Brain microvascular endothelial cell (primary cell): ENCODE measurements at regions not wholly inside any gene's neighbourhood (a gene's known extent, or its start where the extent isn't known, plus 50 kb on each side); places are given as distances from the start of the nearest gene placed in this dataset.

Source experiments
- DNase-seq: peaks from one replicate; pipeline ENCODE4 v3.0.0-alpha.2; 2020
- H3K27ac ChIP-seq: fragments of 250-450 bp; sonication (Bioruptor Pico); 2 replicates; pipeline ENCODE4 v1.5.1; 2020; ENCODE audit warnings: mild to moderate bottlenecking, moderate library complexity
- H3K27me3 ChIP-seq: fragments of 250-450 bp; sonication (Bioruptor Pico); replicated peaks from 2 replicates; pipeline ENCODE4 v1.5.1; 2020; ENCODE audit warnings: mild to moderate bottlenecking
- H3K36me3 ChIP-seq: fragments of 250-450 bp; sonication (Bioruptor Pico); replicated peaks from 2 replicates; pipeline ENCODE4 v1.5.1; 2020; ENCODE audit warnings: mild to moderate bottlenecking
- H3K4me3 ChIP-seq: 2 replicates; pipeline ENCODE4 v1.5.1; 2011; ENCODE audit warnings: low read depth, mild to moderate bottlenecking, control low read depth, low read length, moderate library complexity
- in situ Hi-C: cut with HindIII; loops from 2 replicates; pipeline ENCODE4 v1.10.0; 2017; ENCODE audit warnings: low sequenced_read_pairs, low pct_ligation_motif_present
- TF ChIP-seq, protein P1 (sequence below): IDR thresholded peaks from 2 replicates; pipeline ENCODE4 v1.5.1; 2011; ENCODE audit warnings: low read depth, mild to moderate bottlenecking, moderate library complexity, low read length, control low read depth, inconsistent platforms; ENCODE audit errors: missing control alignments

DNA sequence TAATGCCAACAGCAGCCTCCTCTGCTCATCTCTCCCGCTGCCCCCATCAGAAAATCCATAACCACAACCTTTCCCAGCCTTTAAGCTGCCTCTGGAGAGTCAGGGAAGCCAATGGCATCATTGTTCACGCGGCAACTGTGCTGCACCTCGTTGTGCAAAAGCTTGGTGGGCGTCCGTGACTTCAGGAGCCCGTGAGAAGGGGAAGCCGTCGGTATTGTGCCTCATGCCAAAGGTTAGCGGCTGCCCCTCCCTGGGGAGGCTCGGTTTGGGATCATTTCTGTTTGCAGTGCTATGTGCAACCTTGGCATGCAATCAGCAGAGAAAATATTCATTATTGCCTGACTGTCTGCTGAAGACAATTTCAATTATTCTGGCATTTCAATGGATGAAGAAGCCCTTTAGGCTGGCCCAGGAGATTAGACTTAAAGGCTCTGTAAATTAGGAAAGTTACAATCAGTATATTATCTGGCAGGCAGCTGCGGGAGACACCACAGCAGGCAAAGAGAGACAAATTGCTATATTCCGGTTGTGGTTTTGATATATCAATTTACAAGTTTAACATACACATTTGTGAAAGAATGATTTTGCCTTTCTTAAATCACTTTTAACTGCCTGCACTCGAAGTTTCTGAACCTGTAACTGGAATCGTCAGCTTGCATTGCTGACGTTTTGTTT is 244.5 kb downstream of the GATA3 start:
- H3K27ac ChIP-seq = no peak overlapping the region
- no peaks in the 10 kb centered on the region for H3K36me3 ChIP-seq
- no peak for DNase-seq
- TF ChIP-seq, protein P1, sequence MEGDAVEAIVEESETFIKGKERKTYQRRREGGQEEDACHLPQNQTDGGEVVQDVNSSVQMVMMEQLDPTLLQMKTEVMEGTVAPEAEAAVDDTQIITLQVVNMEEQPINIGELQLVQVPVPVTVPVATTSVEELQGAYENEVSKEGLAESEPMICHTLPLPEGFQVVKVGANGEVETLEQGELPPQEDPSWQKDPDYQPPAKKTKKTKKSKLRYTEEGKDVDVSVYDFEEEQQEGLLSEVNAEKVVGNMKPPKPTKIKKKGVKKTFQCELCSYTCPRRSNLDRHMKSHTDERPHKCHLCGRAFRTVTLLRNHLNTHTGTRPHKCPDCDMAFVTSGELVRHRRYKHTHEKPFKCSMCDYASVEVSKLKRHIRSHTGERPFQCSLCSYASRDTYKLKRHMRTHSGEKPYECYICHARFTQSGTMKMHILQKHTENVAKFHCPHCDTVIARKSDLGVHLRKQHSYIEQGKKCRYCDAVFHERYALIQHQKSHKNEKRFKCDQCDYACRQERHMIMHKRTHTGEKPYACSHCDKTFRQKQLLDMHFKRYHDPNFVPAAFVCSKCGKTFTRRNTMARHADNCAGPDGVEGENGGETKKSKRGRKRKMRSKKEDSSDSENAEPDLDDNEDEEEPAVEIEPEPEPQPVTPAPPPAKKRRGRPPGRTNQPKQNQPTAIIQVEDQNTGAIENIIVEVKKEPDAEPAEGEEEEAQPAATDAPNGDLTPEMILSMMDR = no peak
- in situ Hi-C loops = no loop called here
- H3K27me3 ChIP-seq = no peaks in the 10 kb centered on the region
- H3K4me3 ChIP-seq = no peak overlapping the region

DNA sequence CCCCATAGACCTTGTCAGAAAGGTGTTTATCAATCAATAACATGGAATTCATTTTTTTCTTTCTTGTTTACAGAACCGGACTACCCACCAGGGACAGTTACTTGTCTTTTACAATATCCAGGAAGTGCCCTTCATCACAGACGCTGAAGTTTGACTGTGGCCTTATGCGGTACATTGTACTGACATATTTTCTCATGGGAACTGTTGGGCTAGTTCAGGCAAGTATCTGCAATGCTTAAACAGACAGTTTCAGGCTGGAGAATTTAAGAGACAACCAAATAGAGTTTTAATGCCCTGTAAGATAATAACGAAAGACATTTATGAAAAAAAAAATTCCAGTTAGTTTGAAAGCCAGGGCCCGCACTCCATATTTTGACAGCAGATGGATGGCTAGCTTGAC is 246.4 kb downstream of the GATA3 start:
- Histone ChIP-seq H3K27me3 (no peaks in the 10 kb centered on the region), H3K27ac (no peak overlapping the region), H3K4me3 (no peak overlapping the region), H3K36me3 (no peaks in the 10 kb centered on the region)
- in situ Hi-C loops = no loop called here
- TF ChIP-seq, protein P1 = no peak
- no peak for DNase-seq

DNA sequence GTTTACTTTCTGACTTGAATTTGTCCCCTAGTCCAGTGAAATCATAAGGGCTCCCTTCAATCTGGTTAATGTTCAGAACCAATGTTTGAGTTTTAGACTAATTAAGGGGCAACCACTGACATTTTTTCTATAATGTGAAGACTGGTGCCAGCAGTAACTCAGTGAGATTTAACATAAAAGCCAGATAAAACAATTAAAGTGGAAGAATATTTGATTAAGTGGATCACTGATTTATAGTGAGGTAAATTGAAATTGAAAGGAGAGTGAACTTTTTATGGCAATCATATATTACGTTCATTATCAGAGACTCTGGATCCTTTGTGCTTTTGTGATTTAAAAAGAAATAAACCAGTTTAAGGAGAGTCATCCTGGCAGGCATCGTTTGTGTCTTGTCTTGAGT is 246.8 kb downstream of the GATA3 start:
- Histone ChIP-seq H3K4me3 (no peak overlapping the region), H3K27ac (no peak overlapping the region), H3K27me3 (no peaks in the 10 kb centered on the region), H3K36me3 (no peaks in the 10 kb centered on the region)
- in situ Hi-C loops = no loop called here
- TF ChIP-seq, protein P1 = no peak
- no peak for DNase-seq

GRCh38 chr10:8301831-8302230 is 247.3 kb downstream of the GATA3 start:
- Histone ChIP-seq H3K4me3 (no peak overlapping the region), H3K27ac (no peak overlapping the region), H3K27me3 (no peaks in the 10 kb centered on the region), H3K36me3 (no peaks in the 10 kb centered on the region)
- in situ Hi-C loops = no loop called here
- TF ChIP-seq, protein P1 = no peak
- no peak for DNase-seq

DNA sequence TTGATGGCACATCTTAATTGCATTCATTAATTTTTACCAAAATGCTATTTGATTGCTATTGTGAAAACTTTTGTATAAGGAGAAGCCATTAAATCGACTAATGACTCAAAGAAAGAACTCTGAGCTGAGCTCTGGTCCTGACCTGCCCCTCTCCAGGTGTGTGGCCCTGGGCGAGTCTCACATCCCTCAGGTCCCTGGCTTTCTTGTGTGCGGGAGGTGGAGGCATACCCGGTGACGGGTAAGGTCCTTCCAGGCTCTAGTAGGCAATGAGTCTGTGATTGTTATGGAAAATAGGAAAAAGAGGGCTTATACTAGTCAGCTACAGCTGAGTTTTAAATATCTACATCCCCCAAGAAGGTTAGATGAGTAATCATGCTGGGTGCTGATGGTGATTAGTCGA is 248.1 kb downstream of the GATA3 start:
- Histone ChIP-seq H3K36me3 (no peaks in the 10 kb centered on the region), H3K4me3 (no peak overlapping the region), H3K27ac (no peak overlapping the region), H3K27me3 (no peaks in the 10 kb centered on the region)
- in situ Hi-C loops = no loop called here
- TF ChIP-seq, protein P1 = no peak
- no peak for DNase-seq

DNA sequence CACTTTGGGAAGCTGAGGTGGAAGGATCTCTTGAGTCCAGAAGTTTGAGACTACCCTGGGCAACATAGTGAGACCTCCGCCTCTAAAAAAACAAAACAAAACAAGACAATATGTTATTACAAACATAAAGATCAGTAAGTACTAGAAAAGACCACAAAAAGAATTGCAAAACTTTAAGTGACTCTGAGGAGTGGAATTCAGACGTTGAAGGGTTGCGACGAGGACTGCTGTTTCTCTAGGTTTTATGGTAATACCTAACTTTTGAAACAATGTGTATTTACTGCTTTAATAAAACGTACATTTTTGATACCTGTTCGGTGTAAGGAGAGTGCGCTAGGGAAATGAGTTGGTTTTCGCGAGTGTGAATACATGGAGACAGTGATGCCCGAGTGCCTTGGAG is 250.4 kb downstream of the GATA3 start:
- Histone ChIP-seq H3K27me3 (no peaks in the 10 kb centered on the region), H3K27ac (no peak overlapping the region), H3K36me3 (no peaks in the 10 kb centered on the region), H3K4me3 (no peak overlapping the region)
- TF ChIP-seq, protein P1 = no peak
- in situ Hi-C loops = no loop called here
- DNase-seq = no peak
